ENCODE measurements at regions not wholly inside any gene's neighbourhood (a gene's known extent, or its start where the extent isn't known, plus 50 kb on each side); places are given as distances from the start of the nearest gene placed in this dataset.

DNA sequence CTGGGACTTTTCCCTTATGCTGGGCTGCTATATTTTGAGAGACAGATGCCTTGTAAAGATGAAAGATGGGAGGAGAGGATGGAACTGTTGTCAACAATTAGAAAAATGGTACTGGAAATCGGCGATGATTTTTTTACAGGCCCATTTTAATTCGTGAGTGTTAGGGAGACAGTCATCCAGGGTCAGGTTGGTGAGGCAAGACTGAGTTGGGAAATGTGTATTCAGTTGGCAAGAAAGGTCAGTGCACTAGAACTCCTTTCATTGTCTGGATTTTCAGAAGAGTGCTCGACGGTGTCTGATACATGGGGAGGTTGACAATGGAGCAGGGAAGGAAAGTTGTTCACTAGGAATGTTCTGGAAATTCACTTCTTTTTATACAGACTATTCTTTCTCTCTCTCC, 394.4 kb downstream of the QKI start:
- DNase-seq: no peak
- H3K9me3 Mint-ChIP-seq (ENCODE audit: unreplicated experiment): peaks cover 7% of the 10 kb centered on the region
- H3K4me3 Mint-ChIP-seq (ENCODE audit: unreplicated experiment): no peak overlapping the region
- peaks cover 22% of the 10 kb centered on the region for H3K4me1 Mint-ChIP-seq (ENCODE audit: low read depth, unreplicated experiment)
- TF ChIP-seq, protein P1, sequence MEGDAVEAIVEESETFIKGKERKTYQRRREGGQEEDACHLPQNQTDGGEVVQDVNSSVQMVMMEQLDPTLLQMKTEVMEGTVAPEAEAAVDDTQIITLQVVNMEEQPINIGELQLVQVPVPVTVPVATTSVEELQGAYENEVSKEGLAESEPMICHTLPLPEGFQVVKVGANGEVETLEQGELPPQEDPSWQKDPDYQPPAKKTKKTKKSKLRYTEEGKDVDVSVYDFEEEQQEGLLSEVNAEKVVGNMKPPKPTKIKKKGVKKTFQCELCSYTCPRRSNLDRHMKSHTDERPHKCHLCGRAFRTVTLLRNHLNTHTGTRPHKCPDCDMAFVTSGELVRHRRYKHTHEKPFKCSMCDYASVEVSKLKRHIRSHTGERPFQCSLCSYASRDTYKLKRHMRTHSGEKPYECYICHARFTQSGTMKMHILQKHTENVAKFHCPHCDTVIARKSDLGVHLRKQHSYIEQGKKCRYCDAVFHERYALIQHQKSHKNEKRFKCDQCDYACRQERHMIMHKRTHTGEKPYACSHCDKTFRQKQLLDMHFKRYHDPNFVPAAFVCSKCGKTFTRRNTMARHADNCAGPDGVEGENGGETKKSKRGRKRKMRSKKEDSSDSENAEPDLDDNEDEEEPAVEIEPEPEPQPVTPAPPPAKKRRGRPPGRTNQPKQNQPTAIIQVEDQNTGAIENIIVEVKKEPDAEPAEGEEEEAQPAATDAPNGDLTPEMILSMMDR (IDR thresholded peaks at IDR 0.05; ENCODE audit: partially characterized antibody, unreplicated experiment): no peak
- peak overlapping the region; percentile 55 for H3K27ac Mint-ChIP-seq (ENCODE audit: unreplicated experiment)
- H3K36me3 Mint-ChIP-seq (ENCODE audit: unreplicated experiment): no peaks in the 10 kb centered on the region
- H3K27me3 Mint-ChIP-seq (ENCODE audit: unreplicated experiment): peaks cover 7% of the 10 kb centered on the region

DNA sequence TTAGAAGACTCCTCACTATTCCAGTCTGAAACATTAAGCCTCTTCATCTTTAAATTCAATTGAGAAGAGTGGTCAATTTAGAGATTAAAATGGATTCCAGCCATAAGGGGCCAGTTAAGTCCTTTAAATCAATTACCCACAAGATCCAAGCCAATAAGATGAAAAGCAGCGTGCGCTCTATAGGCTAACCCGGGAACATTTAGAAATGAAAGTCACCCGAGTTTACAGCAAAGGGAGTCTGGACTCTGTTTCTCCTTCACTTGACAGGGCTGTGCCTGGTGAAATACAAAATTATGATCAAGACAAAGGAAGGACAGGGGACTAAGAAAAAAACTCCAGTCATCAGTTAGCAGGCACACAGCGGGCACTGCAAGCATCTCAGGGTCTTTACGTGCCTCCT, 393.7 kb downstream of the QKI start:
- no peaks in the 10 kb centered on the region for H3K36me3 Mint-ChIP-seq (ENCODE audit: unreplicated experiment)

DNA sequence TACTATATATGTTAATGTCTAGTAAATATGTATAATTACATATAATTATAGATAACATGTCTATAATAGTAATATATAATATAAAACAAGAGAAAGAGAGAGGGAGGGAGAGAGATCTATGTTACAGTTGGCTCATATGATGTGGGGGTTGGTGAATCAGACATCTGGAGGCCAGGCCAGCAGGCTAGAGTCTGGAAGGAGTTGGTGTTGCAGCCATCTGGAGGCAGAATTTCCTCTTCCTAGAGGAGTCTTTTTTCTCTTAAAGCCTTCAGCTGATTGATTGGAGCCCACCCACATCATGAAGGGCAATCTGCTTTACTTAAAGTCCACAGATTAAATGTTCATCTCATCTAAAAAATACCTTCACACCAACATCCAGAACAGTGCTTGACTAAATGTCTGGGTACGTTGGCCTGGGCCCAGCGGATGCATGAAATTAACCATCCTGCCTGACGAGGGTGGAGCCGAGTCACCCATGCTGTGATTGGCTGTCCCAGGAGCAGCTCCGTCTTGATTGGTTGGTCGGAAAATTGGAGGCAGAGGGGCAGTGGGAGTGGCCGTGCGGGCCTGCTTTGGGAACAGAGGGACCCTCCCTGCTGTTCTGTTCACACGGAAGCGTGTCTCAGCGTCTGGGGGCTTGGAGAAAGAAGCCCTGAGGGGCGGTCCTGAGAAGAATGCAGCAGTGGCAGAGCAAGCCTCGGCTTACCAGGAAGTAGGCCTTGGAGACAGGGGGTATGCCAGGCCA, 392.4 kb downstream of the QKI start:
- Mint-ChIP-seq H3K4me1 (ENCODE audit: low read depth, unreplicated experiment) (peaks cover 17% of the 10 kb centered on the region), H3K9me3 (ENCODE audit: unreplicated experiment) (peaks cover 5% of the 10 kb centered on the region), H3K36me3 (ENCODE audit: unreplicated experiment) (no peaks in the 10 kb centered on the region), H3K27me3 (ENCODE audit: unreplicated experiment) (peaks cover 7% of the 10 kb centered on the region), H3K27ac (ENCODE audit: unreplicated experiment) (peak overlapping the region; percentile 59), H3K4me3 (ENCODE audit: unreplicated experiment) (no peak overlapping the region)
- TF ChIP-seq, protein P1 (IDR thresholded peaks at IDR 0.05; ENCODE audit: partially characterized antibody, unreplicated experiment): no peak
- peak; percentile 23 for DNase-seq

More for the DNA sequence above, 393.7 kb downstream of the QKI start:
- H3K9me3 Mint-ChIP-seq (ENCODE audit: unreplicated experiment): peaks cover 7% of the 10 kb centered on the region
- TF ChIP-seq, protein P1 (IDR thresholded peaks at IDR 0.05; ENCODE audit: partially characterized antibody, unreplicated experiment): no peak
- no peak overlapping the region for H3K27ac Mint-ChIP-seq (ENCODE audit: unreplicated experiment)
- peaks cover 7% of the 10 kb centered on the region for H3K27me3 Mint-ChIP-seq (ENCODE audit: unreplicated experiment)
- H3K4me1 Mint-ChIP-seq (ENCODE audit: low read depth, unreplicated experiment): peaks cover 22% of the 10 kb centered on the region
- H3K4me3 Mint-ChIP-seq (ENCODE audit: unreplicated experiment): no peak overlapping the region
- no peak for DNase-seq

DNA sequence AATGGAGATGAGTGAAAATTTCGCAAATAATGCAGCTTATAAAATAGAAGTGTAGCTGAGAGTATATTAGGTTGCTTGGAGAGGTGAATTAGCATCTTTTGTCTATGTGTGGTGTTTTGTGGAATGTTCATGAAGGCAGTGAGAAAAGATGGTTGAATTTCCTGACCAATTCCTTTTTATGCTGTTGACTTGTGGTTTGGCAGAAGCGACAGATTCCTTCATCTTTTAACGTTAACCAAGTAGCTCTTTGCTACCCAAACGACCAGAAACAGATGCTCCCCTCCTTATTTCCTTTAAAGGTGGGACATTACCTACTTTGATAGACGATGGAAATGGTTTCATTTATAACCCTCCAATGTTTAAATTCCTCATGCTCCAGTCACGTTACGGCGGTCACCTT, 390.5 kb downstream of the QKI start:
- H3K36me3 Mint-ChIP-seq (ENCODE audit: unreplicated experiment): no peaks in the 10 kb centered on the region
- H3K4me1 Mint-ChIP-seq (ENCODE audit: low read depth, unreplicated experiment): peaks cover 17% of the 10 kb centered on the region
- TF ChIP-seq, protein P1 (IDR thresholded peaks at IDR 0.05; ENCODE audit: partially characterized antibody, unreplicated experiment): no peak
- H3K27ac Mint-ChIP-seq (ENCODE audit: unreplicated experiment): no peak overlapping the region
- H3K4me3 Mint-ChIP-seq (ENCODE audit: unreplicated experiment): no peak overlapping the region
- peaks cover 7% of the 10 kb centered on the region for H3K27me3 Mint-ChIP-seq (ENCODE audit: unreplicated experiment)
- peaks cover 5% of the 10 kb centered on the region for H3K9me3 Mint-ChIP-seq (ENCODE audit: unreplicated experiment)
- DNase-seq: no peak

DNA sequence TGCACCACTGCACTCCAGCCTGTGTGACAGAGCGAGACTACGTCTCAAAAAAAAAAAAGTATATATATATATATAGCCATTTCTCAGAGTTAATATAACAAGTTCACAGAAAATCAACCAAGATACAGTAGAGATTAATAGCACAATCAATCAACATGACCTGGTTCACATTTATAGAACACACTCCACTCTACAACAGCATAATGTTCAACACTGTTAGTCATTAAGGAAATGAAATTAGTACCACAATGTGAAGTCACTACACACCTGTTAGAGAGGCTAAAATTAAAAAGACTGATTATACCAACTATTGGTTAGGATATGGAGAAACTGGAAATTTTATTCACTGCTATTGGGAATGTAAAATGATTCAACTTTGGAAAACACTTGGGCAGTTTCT, 387.7 kb downstream of the QKI start:
- Mint-ChIP-seq H3K4me3 (ENCODE audit: unreplicated experiment) (no peak overlapping the region), H3K27ac (ENCODE audit: unreplicated experiment) (no peak overlapping the region), H3K4me1 (ENCODE audit: low read depth, unreplicated experiment) (peaks cover 12% of the 10 kb centered on the region), H3K27me3 (ENCODE audit: unreplicated experiment) (peaks cover 6% of the 10 kb centered on the region), H3K9me3 (ENCODE audit: unreplicated experiment) (peaks cover 2% of the 10 kb centered on the region), H3K36me3 (ENCODE audit: unreplicated experiment) (no peaks in the 10 kb centered on the region)
- TF ChIP-seq, protein P1 (IDR thresholded peaks at IDR 0.05; ENCODE audit: partially characterized antibody, unreplicated experiment): no peak
- no peak for DNase-seq
